OCI-LY1 (cell line): ENCODE measurements at regions not wholly inside any gene's neighbourhood (a gene's known extent, or its start where the extent isn't known, plus 50 kb on each side); places are given as distances from the start of the nearest gene placed in this dataset.

Experiments used
- CTCF ChIP-seq: fragments of 200-600 bp; sonication (generic), shearing (Covaris generic); IDR thresholded peaks from 2 replicates; pipeline ENCODE4 v1.5.1; 2017; ENCODE audit warnings: mild to moderate bottlenecking, antibody characterized with exemption, low read length, moderate library complexity, mixed read lengths
- EZH2 ChIP-seq: fragments of 200-600 bp; sonication (generic), shearing (Covaris generic); IDR thresholded peaks from 2 replicates; pipeline ENCODE4 v1.8.0; 2017; ENCODE audit warnings: borderline replicate concordance, mixed run types, mild to moderate bottlenecking, antibody characterized with exemption, low read length, moderate library complexity, mixed read lengths

- no peak for TF ChIP-seq CTCF
- TF ChIP-seq EZH2: no peak
Observed at GRCh38 chr1:96492236-96492635, 229.3 kb upstream of the PTBP2 start.
